HG02852 (cell line): ENCODE measurements at regions not wholly inside any gene's neighbourhood (a gene's known extent, or its start where the extent isn't known, plus 50 kb on each side); places are given as distances from the start of the nearest gene placed in this dataset.

ENCODE experiments used
- ATAC-seq: cut with Tn5 transposase; IDR thresholded peaks from one replicate; pipeline ENCODE4 v1.9.1; 2021; ENCODE audit warnings: mild to moderate bottlenecking, moderate library complexity; ENCODE audit not compliant: unreplicated experiment

DNA sequence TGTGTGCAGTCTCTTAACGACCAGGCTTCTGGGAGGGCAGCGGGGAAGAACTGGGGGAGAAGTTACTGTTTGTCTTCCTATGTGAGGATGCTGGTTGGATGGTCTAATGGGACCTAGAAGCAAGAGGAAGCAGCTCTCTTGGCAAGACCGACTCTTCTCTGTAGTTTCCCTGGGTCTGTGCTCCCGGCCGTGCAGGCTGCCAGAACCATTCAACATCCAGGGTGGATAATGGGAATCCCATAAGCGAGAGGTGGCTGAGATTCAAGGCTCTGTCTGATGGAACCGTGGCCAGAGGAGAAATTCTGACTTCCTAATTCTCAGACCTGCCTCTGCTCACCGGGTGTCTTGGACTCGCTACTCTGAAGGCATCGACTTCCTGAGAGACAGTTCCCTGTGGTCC lies 561.0 kb upstream of the TBX3 start:
- ATAC-seq: no peak

DNA sequence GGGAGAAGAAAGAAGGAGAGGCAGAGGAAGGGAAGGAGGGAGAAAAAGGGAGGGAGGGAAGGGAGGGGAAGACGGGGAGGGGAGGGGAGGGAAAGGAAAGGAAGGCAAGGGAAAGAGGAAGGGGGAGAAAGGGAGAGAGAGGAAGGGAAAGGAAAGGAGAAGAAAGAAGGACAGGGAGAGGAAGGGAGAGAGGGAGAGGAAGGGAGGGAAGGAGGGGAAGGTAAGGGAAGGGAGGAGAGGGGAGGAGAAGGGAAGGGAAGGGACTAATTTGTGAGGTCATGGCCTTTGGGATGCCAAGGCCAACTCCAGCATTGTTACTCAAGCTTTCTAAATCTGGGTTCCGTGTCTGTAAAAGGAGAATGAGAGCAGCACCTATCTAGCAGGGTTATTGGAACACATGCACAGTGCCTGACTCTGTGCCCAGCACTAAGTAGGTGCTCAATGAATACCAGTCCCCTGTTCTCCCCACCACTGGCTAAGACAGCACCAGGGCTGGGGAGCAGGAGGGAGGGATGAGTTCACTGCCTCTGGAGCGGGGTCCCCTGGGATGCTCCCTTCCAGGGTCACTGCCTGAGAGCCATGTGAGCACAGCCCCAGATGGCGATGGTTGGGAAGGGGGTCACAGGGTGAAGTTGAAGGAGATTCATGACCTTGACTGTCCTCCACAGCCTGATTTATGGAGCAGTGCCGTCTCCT lies 560.1 kb upstream of the TBX3 start:
- ATAC-seq: no peak

DNA sequence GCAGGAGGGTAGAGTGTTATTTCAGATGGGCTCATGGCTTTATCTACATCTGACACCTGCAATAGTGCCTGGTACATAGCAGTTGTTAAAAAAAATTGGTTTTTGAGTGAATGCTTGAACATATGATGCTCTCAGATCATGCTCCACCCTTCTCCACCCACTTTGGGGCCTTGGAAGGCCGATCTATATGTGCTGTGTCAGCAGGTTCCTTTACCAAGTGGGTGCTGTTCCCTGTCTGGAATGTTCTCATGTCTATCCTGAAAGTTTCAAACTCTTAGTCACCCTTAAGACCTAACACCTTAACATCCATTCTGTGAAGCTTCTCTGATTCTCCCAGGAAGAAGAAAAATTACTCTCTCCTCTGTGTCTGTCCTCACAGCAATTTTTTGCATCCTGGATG lies 556.3 kb upstream of the TBX3 start:
- no peak for ATAC-seq

DNA sequence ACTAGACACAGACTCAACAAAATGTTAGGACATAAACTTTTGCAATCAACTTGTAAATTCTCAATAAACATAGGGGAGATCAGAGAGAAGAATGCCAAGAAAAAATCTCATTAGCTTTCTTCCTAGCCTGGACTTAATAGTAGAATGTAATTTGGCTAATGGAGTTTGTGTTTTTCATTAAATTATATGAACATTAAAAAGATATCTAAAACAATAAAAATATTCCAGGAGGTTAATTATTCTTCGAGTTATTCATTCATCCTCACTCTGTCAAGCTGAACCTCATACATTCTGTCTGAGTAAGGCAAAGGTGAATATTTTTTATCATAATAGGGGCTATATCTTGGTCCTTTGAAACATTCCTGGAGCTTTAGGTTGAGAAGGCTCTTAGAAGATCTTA lies 551.9 kb upstream of the TBX3 start:
- no peak for ATAC-seq

DNA sequence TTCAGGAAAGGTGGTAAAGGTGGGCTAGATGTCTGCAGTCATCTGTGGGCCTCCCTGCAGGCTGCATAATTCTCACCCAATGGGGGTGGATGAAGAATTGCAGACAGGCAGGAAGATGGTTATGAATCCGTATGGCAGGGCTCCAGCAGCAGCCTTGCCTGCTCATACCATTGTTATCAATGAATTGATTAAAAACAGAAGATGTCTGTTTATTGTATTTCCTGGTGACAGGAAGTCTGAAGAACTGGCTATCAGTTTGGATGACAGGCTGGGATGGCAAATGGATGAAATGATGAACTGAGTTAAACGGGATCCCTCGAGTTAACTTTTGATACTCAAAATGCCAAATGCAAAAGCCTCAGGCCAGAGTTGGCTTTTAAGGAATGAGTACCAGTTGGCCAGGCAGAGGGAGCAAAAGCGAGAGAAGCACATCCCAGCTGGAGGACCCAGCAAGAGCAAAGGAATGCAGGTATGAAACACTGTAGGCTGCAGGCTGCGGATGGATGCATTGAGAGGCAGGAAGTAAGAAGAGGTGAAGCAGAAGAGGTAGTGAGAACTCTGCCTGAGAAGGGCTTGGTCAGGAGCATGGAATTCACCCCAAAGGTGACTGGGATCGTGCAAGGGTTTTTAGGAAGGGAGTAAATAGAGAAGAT lies 550.0 kb upstream of the TBX3 start:
- ATAC-seq: no peak

DNA sequence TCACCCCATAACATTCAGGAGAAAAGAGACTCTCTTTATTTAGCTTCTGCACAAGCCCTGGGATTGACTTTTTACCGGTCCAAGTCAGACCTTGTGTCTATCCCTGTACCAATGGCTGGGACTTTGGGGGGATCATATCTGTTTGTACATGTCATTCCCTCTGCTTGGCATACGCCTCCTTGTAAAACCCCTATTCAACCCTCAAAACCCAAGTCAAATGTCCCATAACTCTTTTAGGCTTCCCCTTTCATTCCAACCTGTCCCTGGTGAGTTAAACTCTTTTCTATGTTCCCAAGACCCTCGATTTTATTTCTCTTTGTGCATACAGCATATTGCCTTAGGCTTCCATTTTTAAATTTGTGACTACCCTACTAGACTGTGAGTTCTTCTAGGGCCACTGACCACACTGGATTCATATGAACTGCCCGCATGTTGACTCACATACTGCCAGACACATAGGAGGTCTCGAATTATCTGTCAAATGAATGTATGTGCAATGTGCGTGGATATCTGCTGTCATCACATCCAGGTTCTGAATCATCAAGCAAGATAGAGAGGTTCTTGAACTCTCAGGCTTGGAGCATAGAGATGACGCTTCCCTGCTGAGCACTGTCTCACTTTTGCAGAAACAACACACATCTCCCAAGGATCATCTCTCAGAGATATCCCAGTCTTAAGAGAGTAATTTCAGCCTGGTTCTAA lies 548.6 kb upstream of the TBX3 start:
- no peak for ATAC-seq

DNA sequence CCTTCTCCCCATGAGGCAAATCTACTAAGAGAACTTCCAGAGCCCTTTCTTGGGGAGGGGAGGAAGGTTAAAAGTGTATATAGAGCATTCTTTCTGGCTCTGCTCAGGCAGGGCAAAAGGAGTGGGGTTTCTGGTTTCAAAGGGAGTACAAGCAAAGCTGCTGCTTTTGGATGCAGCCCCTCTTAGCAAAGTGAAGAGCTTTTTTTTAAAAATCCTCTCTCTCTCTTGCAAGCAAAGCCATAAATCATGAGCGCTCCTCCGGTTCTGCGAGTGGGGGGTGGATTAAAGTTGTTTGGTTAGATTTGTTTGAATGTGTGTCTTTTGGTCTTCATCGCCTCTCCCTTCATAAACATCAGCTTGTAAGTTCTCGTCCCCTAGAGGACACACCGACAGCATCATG lies 546.6 kb upstream of the TBX3 start:
- no peak for ATAC-seq

DNA sequence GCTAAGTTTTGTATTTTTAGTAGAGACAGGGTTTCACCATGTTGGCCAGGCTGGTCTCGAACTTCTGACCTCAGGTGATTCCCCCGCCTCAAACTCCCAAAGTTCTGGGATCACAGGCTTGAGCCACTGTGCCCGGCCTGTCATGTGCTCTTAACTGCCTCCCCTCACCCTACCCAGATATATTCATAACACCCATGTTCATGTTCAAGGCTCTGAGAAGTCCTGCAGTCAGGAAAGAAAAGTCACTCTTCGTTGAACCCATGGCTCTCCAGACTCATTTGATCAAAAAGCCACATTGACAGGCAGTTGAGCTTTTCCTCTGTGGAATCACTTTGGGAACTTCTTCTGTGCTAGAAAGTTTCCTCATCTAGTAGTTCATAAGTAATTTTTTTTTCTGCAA lies 545.5 kb upstream of the TBX3 start:
- no peak for ATAC-seq

DNA sequence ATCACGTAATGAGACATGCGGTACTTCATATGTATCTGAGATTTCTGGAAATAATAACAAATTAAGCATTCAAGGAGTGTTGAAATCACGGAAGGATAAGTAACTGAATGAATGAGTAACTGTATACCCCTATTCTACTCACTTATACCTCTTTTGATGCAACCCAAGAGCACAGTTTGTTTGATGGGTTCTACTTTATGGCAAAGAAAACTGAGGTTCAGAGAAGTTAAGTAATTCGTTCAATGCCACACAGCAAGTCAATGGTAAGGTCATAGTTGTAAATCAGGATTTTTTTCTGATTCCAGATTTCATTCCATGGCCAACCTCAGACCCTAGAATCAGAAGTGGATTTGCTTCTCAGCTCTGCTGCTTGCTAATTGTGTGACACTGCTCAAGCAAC lies 544.5 kb upstream of the TBX3 start:
- no peak for ATAC-seq

DNA sequence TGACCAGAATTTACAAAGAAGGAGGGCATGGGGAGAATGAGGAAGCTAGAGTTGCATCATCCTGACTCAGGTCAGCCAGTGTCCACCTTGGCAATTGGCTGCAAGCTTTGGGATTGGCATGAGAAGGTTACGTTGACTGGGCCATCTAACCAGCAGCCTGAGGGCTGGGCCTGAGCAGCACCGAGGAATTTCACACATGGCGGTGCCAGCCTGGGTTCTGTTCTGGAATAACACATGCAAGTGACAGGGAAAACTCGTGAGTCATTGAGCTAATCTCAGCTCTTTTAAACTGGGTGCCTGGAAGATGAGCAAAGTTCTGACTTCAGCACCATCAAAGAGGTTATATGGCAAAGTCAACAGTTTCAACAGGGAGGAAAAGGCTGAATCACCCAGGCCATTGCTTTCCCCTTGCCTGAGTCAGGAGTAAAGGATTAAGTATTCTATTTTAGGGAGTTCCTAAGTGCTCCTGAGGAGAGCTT lies 543.2 kb upstream of the TBX3 start:
- ATAC-seq: no peak

DNA sequence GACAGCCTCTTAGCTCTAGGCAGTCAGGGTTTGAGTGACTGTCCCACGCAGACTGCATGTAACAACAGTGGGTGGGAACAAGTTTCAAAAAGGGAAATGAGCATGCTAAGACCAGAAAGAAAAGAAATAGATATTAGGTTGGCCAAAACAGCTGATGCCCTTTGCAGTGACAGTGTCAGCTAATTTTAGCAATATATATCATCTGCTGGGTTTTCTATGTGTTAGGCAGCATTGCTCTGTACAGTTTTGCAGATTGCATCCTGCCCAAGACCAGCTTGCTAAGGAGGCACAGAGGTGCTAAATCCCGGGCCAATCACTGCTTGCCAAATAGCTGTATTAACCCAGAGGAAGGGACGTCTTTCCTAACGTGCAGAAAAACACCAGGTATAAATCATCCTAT lies 541.9 kb upstream of the TBX3 start:
- no peak for ATAC-seq

DNA sequence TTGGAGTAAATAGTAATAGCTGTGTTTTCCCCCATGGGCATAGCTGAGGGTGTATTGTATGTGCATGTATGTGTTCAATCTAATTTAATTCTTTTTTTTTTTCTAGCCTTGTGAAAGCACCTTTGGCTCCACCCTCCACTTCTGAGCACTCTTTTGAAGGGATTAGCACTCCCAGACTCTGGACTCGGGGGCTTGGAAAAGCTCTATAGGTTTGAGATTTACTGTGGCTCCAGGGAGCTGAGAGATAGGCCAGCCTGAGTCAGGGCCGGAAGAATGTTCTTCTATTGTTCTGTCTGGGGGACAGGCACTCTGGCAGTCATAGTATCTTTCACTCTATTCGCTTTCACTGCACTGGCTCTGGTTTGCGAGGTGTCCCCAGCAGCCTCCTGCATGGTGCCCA lies 540.0 kb upstream of the TBX3 start:
- ATAC-seq: no peak

DNA sequence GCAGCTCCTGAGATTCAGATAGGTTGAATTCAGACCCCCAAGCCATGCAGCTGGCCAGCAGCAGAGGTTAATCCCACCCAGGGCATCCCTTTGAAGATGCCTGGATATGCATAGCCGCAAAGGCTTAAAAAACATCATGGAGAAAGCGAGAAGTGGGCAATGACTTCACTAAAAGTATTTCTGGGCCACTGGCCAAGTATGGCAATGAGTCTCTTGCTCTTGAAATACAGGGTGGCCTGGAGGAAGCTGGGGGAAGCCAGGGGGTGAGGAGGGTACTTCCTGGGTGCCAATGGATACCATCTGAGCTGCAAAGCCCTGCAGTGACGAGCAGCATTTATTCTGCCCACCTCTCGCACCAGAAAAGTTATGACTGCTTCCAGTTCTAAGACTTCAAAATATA lies 539.3 kb upstream of the TBX3 start:
- no peak for ATAC-seq

DNA sequence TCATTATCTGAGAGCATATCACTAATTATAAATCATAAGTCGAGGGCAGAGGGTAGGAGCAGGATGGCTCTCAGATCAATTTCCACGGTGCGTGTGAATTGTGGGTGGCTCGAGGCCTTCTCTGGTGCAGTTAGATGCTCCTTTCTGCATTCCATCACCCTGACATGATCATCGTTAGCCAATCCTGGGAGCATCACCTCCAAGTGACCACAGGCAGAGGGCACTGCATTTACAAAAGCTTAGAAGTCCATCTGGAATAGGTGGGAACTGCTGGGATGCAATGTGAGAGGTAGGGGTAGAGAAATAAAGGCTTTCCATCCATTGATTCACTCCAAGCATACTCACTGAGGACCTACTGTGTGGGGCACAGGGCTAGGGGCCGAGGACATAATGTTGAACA lies 538.2 kb upstream of the TBX3 start:
- ATAC-seq: no peak

DNA sequence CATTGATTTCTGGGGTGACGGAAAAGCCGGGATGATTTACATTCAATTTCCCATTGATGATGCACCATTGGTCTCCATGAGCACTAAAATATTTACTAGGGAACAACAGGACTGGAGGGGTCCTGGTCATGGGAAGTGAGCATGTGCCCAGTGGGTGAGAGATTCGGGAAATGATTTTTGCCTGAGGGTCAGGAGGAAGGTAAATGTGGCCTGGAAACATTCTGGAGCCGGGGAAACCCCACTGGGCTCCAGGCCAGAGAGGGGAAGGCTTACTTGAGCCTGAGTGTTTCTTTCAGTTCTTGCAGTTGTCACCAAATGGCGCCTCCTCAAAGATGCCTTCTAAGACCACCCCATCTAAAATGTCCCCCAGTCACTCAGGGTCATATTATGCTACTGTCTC lies 532.3 kb upstream of the TBX3 start:
- ATAC-seq: no peak

DNA sequence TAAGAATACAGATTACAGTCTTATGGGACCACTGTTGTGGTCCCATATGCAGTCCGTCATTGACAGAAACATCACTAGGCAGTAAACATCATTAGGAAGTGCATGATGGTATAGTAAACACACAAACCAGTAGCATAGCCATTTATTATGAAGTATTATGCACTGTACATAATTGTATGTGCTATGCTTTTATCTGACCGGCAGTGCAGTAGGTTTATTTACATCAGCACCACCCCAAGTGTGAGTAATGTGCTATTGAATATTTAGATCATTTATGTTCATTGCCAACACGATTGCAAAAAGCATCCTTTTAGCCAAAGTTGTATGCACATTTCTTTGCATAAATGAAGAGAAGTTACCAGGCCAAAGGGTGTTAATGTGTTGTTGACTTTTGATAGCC lies 531.6 kb upstream of the TBX3 start:
- ATAC-seq: no peak

DNA sequence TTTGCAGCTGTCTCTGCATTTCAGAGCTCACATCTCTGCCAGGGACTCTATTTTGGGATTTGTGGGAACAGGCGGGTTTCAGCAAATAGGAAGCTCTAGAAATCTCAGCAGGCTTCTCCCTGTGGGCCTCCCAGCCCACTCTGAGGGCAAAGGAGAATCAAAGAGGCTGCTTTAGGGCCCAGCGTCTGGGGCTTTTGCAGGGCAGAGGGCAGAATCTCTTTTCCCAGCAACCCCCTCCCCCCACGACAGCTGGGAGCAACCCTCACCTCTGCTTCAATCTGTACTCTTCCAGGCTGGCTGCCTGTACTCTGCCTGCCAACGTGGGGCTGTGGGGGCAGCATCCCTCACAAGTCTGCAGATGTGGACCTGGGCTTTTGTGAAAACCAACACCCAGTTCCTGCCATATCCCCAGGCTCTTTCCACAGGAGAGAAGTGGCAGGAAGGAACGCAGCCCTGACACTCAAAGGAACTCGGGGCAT lies 529.6 kb upstream of the TBX3 start:
- no peak for ATAC-seq

DNA sequence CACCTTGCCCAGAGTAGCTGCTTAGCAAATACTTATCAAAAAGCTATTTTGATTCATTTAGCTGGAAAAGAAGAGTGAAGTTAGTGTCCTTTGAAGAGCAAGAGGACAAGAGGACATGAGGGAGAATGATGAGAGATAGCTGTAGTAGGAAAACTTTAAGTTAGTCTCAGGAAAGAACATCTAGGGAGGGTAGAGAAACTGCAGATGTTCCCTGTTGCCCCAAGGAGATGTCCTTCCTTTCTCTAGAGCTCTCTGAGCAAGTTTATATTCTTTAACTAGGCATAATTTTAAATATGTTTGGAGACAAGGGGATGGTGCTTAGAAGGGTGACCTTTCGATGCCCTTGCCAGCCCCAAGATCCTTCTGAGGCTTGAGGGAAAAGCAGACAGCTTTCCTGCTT lies 529.1 kb upstream of the TBX3 start:
- no peak for ATAC-seq

DNA sequence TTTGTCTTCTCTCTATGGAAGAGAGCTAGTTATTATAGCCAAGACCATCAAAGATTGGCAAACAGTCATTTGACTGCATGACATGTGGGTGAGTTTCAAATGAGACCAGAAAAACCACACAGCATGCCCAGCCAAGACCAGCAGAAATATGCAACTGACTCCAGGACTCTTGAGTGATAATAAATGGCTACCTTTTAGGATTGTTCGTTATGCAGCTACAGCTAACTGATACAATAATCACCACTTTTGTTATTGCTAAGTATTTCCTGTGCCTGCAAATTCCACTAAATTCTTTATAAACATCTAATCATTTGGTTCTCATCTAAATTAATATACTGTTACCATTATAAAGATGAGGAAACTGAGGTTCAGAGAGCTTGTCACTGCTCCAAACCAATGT lies 528.4 kb upstream of the TBX3 start:
- no peak for ATAC-seq

DNA sequence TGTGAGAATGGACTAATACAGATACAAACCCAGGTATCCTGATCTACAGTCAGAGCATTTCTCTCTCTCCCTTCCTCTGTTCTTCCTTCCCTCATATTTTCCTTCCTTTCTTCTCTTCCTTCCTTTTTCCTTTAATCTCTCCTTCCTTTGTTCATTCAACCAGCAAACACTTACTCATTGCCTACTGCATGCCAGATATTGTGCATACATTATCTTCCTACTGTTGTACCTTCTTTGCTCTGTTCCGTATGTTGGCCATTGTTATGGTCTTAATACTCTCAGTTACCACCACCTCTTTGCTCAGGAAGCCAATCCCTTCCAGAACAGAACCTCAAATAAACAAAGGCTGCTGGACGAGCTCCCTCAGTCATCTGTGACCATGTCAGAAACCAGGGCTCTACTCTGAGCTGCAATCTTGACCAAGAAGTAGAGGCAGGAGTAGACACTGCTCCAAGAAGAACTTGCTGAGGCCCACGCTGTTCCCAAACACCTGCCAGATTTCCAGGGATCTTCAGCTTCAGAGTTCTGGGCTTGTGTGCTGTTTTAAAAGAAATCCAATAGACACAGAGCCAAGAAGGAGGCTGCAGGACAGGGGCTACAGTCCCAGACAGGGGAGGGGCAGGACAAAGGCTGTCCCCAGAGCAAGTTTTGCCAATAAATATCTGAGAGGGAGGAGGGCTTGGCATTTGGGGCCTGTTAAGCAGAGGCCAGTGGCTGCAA lies 526.7 kb upstream of the TBX3 start:
- no peak for ATAC-seq

DNA sequence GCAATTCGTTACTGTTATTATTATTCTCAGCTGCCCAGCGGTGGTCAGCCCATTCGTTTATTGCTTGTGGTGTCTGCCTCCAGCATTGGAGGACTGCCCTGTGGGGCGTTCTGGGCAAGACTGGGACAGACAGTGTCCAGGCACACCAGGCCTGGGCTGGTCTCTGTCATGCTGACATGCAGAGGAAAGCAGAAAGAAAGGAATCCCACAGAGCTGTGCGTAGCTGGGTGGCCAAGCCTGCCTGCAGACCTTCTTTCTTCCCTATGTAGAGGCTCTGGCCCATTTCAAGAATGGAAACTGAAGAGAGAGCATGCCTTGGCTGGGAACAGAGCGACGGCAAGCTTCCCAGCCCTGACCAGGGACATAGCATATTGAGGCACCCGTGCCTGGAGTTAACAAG lies 525.3 kb upstream of the TBX3 start:
- ATAC-seq: no peak

DNA sequence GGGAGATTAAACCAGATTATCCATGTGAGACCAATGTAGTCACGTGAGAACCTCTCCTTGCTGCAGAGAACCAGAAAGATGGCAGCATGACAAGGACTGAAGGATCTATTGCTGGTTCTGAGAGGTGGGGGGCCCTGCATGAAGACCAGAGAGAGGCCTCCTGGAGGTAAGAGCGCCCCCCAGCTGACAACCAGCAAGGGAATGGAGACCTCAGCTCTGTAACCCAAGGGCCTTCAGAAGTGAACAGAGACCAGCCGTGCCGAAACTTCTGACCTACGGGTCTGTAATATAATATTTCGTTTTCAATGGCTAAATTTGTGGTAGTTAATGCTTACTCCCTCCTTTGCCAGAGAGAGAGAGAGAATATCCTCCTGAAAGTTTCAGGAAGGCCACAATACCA lies 524.1 kb upstream of the TBX3 start:
- no peak for ATAC-seq
